ENCODE measurements at regions not wholly inside any gene's neighbourhood (a gene's known extent, or its start where the extent isn't known, plus 50 kb on each side); places are given as distances from the start of the nearest gene placed in this dataset.
"Not testable (repeated sequence)": the region's sequence is repeated elsewhere in the genome, so short reads cannot be mapped to it uniquely, and the experiment has no call there.

DNA sequence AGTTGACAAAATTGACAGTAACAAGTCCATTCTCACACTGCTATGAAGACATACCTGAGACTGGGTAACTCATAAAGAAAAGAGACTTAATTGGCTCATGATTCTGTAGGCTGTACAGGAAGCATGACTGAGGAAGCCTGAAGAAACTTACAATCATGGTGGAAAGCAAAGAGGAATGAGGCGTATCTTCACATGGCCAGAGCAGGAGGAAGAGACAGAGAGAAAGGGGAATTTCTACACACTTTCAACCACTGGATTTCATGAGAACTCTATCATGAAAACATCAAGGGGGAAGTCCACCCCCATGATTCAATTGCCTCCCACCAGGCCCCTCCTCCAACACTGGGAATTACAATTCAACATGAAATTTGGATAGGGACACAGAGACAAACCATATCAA, 758.4 kb upstream of the SLITRK1 start:
- DNase-seq = no peak

DNA sequence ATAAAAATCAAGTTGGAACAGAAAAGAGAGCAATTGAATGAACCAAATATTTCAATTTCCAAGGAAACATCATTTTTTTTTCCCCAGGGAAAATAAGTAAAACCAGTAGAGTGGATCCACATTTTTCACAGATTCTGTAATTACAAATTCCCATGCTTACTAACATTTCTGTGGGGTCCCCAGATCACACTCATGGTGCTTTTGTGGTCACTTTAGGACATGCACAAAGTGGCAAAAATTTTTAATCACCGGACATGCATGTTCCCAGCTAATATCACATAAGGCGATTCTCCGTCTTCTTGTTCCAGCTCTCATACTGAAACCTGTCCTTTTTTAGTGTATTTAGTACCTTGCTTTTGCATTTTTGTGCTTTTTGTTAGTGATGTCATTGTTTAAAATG, 748.2 kb upstream of the SLITRK1 start:
- no peak for DNase-seq

DNA sequence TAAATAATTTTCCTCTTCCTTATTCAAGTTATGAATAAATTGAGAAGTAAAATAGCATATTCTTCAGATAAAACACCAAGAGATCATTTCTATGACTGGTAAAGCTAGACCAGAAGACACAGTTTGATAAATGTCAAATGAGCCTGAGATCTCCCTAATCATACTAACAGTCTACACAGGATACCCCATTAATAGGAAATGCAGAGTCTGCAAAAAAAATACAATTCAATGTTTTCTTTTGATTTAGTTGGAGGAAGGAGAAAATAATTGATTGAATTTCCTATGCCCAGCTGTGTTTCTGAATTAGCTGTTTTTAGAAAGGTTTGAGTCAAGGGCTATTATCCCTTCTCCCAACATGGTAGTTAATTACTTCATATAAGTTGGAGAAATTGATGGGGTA, 734.6 kb upstream of the SLITRK1 start:
- no peak for DNase-seq

DNA sequence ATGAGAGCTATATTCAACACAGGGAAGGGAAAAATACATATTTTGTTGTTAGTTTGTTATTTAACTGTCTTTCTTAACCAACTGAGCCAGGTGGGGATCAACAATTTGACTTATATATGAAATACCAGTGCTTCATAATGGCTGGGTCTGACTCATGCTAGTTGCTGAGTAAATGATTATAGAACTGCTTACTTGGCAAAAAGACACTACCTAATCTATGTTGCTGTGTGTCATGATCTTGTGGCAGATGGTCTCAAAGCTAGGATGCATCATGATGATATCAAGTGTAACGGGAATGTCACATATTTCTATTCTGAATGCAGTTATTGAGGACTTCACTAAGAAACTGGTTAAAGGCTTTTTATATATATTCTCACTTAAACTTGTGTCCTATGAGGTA, 727.4 kb upstream of the SLITRK1 start:
- no peak for DNase-seq

DNA sequence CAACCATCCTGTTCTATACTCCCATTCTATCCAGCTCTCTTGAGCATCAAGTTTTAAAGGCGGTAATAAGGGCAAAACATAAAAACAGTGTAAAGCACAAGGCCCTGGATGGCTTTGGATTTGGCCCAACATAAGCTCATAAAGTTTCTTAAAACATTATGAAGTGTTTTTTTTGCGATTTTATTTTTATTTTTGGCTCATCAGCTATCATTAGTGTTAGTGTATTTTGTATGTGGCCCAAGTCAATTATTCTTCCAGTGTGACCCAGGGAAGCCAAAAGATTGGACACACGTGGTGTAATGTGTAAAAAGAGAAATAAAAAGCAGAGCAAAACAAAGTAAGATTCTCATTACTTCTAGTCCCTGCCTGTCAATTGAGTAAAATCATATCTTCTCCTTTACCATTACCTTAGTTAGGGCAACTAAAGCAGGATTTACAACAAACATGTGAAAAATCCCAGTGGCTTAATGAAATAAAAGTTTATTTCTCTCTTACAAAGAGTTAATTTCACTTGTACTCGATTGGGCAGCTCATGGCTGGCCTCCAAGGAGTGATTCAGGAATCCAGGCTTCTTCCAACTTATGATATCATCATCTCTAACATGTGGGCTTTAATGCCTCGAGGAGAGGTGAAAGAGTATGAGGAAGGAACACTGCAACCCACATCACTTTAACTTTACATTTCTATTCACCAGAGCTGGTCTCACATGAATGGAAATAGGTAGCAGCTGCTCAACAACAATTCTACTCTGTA, 725.2 kb upstream of the SLITRK1 start:
- no peak for DNase-seq

DNA sequence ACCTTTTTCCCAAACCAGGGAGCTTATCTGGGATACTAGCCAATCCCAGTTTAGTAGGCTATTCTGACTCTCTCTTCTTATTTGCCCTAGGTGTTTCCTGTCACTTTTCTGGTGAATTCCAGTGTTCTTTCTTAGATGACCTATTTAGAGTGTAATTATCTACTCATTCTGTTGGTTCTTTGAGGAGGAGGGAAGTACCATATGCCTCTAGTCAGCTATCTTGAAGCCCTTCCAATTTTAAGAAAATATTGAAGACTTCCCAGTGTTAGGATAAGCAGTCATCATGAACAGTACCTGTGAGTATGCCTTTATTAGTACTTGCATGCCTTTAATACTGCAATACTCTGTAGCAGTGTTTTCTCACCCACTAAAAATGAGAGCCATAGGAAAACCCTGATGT, 724.3 kb upstream of the SLITRK1 start:
- no peak for DNase-seq

DNA sequence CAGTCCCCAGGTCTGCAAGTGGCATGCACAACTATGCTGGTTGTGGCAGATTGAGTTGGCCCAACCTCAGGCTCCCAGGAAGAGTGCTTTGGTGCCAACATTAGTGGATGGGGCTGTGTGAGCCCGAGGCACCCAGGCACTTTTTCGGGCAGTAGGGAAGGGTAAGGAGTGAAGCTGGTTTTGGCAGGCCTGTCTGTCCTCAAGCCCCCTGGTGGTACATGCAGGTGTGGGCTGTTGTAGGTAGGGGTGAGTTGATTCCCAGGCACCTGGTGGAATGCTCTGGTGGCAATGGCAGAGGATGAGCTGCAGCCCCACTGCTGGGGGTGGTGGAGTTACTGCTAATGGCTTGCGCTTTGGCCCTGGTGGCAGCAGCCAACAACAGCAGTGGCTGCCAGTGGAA, 723.7 kb upstream of the SLITRK1 start:
- no peak for DNase-seq

DNA sequence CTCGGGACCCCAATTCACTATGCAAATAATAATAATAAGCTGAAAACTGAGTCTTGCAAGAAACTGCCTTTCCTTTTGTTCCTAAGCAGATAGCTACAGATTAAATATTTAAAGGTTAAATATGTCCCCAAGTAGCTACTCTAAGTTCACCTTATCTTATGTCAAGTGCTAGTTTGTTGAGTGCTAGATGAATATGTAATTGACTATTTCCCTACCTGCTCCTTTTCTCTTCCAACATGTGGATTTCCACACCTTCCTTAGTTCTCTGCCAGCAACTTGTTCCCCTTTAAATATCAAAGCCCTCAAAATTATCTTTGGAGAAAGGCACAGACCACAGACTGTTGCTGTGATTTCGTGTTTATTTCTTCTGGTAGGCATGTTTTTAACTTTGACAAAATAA, 709.2 kb upstream of the SLITRK1 start:
- no peak for DNase-seq

DNA sequence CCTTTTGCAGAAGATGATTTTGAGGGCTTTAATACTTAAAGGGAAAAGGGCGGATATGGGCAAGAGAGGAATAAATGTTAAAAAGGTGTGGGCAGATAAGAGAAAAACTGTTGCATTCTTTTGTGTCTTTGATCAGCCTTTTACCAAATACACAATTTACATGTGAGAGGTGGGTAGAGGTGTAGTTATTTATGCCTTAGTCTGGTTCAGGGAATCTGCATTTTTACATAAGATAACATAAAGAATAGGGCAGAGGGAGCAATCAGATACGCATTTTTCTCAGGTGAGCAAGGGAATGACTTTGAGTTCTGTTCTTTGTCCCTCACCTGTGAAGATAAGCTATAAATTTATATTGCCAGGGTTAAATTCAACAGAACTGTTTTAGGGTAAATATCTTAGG, 708.4 kb upstream of the SLITRK1 start:
- DNase-seq = no peak

DNA sequence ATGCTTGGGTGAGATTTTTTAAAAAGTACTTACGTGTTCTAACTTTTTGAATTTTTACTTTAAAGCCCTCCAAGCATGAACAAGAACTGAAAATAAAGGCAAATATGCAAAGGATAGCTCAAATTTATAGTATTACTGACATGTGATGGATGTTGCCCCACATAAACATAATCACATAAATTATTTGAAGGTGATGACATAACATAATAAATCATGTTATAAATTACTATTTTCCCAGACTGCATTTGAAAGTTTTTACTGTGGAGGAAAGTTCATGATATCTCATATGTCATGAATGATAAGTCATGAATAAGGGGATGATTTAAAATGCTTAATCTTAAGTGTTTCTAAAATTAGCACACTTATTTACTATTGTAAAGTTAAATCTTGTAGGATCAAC, 705.7 kb upstream of the SLITRK1 start:
- no peak for DNase-seq

DNA sequence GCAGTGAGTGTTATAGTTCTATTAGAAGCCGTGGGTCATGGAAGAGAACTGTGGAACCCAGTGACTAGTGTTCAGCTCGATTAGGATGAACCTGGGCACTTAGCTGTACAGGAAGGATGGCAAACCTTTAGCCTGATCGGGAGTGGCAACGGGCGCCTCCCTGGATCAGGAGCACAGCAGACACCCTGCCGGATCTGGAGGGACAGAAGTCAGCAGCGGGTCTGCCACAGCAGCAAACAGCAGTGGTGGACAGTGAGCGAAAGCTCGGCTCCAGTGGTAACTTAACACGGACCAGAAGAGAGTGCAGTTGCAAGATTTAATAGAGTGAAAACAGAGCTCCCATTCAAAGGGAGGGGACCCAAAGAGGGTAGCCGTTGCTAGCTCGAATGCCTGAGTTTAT, 697.6 kb upstream of the SLITRK1 start:
- DNase-seq = not testable (repeated sequence)

DNA sequence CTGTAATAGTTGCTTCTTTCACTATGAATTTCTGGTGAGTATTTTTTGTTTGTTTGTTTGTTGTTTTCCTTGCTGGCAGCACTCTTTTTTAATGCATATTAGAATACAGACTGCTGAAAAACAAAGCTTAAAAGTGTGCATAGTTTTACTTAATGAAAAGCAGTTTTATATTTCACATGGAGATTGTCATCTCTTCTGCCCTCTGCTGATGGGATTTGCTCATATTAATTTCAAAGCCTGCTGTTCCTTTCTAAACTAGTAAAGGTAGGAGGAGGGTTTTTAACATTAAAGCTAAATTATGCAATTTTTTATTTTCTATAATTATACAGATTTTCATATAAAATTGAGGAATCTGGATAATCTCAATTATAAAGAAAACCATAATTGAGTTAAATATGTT, 692.6 kb upstream of the SLITRK1 start:
- DNase-seq = no peak

DNA sequence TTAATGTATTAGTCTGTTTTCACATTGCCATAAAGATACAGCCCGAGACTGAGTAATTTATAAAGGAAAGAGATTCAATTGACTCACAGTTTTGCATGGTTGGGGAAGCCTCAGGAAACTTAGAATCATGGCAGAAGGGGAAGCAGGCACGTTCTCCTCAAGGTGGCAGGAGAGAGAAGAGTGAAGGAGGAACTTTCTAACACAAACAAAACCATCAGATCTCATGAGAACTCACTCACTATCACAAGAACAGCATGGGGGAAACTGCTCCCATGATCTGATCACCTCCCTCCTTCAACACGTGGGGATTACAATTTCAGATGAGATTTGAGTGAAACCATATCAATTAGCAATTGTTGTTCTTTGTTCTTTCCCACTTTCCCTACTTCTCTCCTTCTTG, 689.0 kb upstream of the SLITRK1 start:
- no peak for DNase-seq

DNA sequence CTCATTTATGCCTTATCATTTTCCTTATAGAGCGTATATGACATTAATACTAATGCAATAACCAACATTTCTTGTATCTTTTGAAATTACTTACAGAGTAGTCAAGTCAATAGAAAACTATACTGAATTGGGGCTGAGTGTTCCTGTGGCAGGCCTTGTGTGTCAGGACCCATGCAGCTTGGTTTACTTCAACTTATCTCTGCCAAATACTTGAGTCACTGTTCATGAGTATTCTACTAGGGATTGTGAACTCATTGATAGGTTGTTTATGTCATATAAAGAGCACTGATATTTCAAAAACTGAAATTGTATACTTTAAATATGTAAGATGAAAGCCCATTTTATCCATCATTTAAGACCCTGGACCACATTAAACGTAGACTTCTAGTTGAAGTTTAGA, 688.6 kb upstream of the SLITRK1 start:
- no peak for DNase-seq

DNA sequence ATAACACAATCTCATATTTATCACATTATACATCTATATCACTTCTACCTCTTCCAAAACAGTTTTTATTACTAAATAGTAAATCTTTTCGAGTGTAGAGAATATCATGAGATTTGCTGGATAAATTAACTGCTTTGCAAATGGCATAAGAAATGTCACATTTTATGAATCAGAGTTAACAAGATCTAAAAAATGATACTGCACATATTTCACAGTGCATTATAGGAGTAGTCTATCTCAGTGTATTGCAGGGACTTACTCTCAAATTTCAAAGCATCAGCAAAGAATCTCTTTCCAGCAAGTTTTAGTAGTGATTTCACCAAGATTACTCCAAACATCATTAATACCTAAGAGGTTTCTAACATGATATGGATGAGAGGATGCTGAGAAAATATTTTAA, 687.1 kb upstream of the SLITRK1 start:
- DNase-seq = no peak

DNA sequence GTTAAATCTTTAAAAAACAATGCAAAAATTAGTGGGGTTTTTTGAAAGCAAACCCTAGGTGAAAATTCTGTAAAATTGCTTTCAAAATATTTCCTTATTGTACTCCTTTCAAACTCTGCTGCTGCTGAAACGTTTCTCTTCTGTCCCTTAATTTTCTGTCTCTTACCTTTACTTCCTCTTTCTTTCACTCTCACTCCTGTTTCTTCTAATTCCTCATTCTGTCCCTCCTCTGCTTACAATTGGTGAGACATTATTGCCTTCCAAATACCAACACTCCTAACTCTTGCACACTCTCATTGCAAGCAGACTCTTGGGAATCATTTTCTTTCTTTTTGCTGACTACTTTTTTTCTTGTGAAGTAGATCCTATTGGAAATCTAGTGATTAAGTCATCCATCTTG, 685.6 kb upstream of the SLITRK1 start:
- DNase-seq = no peak

DNA sequence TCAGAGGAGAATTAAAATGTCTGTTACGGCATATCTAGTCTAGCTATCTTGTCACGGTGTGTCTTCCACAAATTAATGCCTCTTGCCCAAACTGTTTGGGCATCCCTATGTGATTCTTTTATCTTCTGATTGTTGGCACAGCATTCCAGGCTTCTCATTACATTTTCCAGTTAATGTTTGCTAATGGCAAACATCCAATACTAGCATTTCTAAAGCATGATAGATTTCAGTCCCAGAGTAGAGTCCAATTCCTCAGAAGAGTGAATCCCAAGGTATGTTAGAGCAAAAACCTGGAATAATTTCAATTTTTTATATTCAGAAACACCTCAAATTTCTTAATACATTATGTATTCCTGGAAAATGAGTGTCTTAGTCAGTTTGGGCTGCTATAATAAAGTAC, 684.5 kb upstream of the SLITRK1 start:
- DNase-seq = no peak

DNA sequence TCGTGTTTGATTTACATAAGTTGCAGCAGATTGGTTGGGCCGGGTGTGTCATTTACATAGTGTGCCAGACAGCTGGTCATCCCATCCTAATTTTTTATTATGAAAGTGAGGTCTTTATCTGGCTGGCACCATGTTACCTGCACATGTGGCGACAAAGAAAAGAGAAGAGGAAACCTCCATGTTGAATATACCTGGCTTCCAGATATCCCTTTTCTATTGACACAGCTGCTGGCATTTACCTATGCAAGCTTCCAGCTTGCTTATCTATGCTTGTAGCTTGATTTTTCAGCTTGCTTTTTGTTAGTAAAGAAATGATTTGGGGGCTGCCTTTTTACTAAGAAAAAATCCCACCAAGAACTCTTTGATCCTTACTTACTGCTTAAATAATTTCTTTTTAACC, 681.3 kb upstream of the SLITRK1 start:
- no peak for DNase-seq

DNA sequence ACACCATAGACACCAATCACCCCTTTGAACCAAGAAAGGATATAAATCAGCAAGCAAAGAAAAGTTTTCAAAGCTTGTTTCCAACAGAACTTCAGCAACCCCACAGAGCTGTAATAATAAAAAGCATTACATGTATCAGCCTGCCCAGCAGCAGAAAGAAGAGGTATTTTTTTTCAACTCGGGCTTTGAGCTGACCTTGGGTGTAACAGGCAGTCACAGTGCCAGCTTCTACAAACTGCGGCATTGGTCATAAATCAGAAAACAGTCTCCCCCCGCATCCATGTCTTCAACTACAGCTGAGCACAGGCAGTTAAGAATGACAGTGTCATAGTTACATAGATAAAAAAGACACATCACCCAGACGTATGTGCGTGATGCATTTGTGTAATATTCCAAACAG, 671.0 kb upstream of the SLITRK1 start:
- DNase-seq = no peak

DNA sequence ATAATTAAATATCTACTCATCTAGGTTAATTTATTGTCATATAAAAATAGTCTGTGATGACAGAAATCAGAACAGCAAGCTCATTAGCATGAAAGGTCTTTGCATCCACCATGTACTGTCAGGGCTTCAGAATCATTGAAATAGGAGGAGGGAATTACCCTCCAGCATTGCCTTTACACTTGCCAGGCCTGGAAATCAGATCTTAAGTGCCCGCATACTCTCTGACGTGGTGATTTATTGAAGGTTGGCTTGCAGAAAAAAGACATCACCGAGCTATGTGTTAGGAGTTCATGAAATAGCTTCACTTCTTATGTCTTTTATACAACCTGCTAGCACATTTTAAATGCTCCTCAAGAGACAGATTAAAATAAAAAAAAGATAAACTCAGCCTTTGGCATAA, 661.7 kb upstream of the SLITRK1 start:
- DNase-seq = no peak

DNA sequence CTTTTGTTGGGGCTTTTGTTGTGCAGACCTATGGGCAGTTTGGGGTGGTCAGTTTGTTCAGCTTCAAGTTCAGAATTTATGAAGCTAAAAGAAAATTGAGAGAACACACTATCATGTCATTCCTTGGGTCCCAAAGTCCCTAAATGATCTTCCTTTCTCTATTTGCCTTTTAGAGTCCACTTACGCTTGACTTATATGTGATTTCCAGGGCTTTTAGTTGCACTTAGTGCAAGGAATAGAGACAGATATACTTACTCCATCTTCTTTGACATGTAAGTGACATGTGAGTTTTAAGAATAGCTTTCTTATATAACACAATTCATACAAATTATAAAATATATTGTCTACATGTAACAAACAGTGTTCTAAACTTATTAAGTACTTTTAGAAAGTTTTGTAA, 660.1 kb upstream of the SLITRK1 start:
- no peak for DNase-seq

DNA sequence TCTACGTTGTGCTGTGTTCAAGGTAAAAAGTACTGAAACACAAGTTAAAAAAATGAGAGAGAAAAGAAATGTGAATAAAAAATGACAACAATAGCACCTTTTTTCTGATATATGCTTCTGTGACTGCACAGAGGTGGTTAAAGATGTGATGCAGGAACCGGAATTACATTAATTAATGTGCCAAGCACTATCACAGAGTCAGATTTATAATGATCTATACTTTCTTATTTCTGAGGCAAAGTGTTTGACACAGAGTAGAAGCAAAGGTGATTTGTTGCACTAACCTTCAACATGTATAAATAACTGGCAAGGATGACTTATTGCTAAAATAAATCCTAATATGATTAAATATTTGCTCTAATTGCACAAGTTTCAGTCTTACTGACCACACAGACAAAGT, 654.6 kb upstream of the SLITRK1 start:
- no peak for DNase-seq

DNA sequence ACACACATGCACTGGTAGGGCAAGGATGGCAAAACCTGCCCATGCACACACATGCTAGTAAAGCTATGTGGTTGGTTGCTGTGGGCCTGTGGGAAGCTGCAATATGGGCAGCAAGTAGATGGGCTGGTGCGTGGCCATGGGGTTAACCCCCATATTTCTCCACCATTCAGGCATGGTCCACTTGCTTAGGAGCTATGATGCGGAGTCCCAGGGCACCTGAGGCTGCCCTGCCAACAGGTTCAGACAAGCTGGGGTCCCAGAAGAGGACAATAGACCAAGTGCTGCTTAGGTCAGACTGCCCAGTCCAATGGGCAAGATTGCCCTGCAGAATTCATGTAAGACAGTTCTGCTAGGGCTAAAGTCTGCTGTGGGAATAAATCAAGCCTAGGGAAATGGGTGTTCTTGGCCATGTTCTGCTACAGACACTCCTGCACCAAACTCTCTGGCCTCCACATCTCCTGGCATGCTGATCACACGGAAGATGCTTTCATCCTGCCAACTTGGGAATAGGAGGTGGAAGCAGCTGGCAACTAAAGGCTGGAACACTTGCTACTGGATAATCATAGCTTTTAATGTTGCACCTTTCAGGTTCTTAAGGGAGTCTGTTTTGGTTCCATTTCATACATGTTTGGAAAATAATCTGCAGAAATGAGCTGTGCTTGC, 646.3 kb upstream of the SLITRK1 start:
- DNase-seq = no peak

DNA sequence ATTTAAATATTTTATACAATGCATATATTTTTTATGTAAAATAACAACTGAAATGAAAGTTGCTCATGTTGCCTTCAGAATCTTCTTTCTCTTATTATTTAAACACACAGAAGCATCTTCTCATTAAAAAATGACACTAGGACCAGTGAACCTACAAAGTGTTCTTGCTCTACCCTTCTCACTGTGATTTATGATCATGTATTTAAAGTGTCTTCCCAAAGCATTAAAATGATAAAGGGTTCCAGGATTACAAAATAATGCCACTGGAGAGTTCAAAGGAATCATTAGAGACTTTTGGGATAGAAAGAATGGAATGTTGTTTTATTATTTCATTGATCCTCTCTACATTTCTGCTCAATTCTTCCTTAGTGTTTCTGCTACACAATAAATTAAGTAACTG, 643.6 kb upstream of the SLITRK1 start:
- DNase-seq = no peak

DNA sequence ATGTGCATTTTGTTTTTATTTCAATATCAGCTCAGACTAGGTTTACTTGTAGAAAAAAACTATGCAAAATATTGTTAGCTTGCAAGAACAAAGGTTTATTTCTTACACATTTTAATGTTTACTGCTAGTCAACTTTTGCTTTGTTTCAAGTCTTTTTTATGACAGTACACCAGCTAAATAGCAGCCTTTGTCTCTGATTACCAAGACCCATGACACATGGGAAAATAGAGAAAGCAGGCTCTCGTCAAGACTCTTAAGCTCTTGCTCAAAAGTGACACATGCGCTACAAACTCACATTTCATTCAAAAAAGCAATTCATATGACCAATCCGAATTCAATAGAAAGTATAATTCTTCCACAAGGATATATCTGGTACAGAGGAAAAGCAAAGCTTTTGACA, 642.3 kb upstream of the SLITRK1 start:
- DNase-seq = no peak
